Stomach (tissue), 8 donors: ENCODE measurements at regions not wholly inside any gene's neighbourhood (a gene's known extent, or its start where the extent isn't known, plus 50 kb on each side); places are given as distances from the start of the nearest gene placed in this dataset.

Experiments used
- DNase-seq, 2 donors: peaks; one replicate each; pipeline versions ENCODE4 v3.0.0 to v3.0.0-alpha.2; 2013 to 2019
- H3K27ac ChIP-seq, 5 donors: fragments of 200-600 bp in 4 of 5; sonication (generic) in 4 of 5; one replicate each; pipeline ENCODE4 v1.5.1; 2013 to 2019; ENCODE audit warnings: mild to moderate bottlenecking in 1 of 5, moderate library complexity in 1 of 5
- H3K27me3 ChIP-seq, 3 donors: fragments of 200-600 bp; sonication (generic); one replicate each; pipeline ENCODE4 v1.5.1; 2017 to 2019; ENCODE audit warnings: mixed run types in 1 of 3
- H3K36me3 ChIP-seq, 4 donors: fragments of 200-600 bp; sonication (generic); 1 replicate in 3 of 4; 2 replicates in 1 of 4; pipeline ENCODE4 v1.5.1; 2016 to 2019
- H3K4me1 ChIP-seq, 4 donors: fragments of 200-600 bp; sonication (generic); one replicate each; pipeline ENCODE4 v1.5.1; 2016 to 2019
- H3K4me3 ChIP-seq, 4 donors: fragments of 200-600 bp; sonication (generic) in 3 of 4; one replicate each; pipeline ENCODE4 v1.5.1; 2016 to 2019; ENCODE audit warnings: mild to moderate bottlenecking in 1 of 4
- H3K9me3 ChIP-seq, 4 donors: fragments of 200-600 bp; sonication (generic); one replicate each; pipeline ENCODE4 v1.5.1; 2016 to 2019
- CTCF ChIP-seq, 7 experiments: fragments of 450-650 bp in 4 of 7; fragments of 200-600 bp in 3 of 7; sonication (generic) in 3 of 7; IDR thresholded peaks; one replicate each; pipeline ENCODE4 v1.5.1; 2016 to 2019; ENCODE audit warnings: antibody characterized with exemption in 7 of 7, control low read depth in 2 of 7, mild to moderate bottlenecking in 1 of 7
- EP300 ChIP-seq: sonication (generic); formaldehyde crosslinking; IDR thresholded peaks from one replicate; pipeline ENCODE4 v1.6.1; 2017; ENCODE audit warnings: antibody characterized with exemption
- POLR2A ChIP-seq, 4 donors: fragments of 450-650 bp; IDR thresholded peaks; one replicate each; pipeline ENCODE4 v1.6.1; 2016; ENCODE audit warnings: antibody characterized with exemption in 4 of 4, control low read depth in 2 of 4, mild to moderate bottlenecking in 1 of 4, moderate library complexity in 1 of 4
- POLR2AphosphoS5 ChIP-seq, 3 donors: sonication (generic); formaldehyde crosslinking; IDR thresholded peaks; one replicate each; pipeline ENCODE4 v1.6.1; 2016; ENCODE audit warnings: antibody characterized with exemption in 3 of 3
- WGBS, 5 donors: extraction: QIAGEN DNeasy Blood & Tissue Kit in 3 of 5; methylation state at CpG; one replicate each; pipeline versions ENCODE4 v1.1.5 to v1.1.7; 2013 to 2018; 5-methylcytosine and 5-hydroxymethylcytosine counted together
- intact Hi-C: fragments of 100-400 bp; cut with DNase I; formaldehyde crosslinking; loops from one replicate; pipeline ENCODE4 v1.15.1; 2023; ENCODE audit warnings: low total_unique reads
- donor health status: healthy with polysubstance abuse.
- donor health status: Bipolar disorder and iron deficiency.
- donor health status: healthy.

GRCh38 chr2:44859337-44859736 is 82.2 kb upstream of the SIX3 start:
- Histone ChIP-seq H3K4me3 (no peak overlapping the region), H3K27ac (no peak overlapping the region), H3K36me3 (no peaks in the 10 kb centered on the region), H3K27me3 (no peaks in the 10 kb centered on the region), H3K9me3 (peaks cover 0 to 14% (median 8%) of the 10 kb centered on the region in 4 donors), H3K4me1 (no peaks in the 10 kb centered on the region)
- intact Hi-C loops: no loop called here
- TF ChIP-seq POLR2A (IDR thresholded peaks at IDR 0.05): no peak
- no peak for DNase-seq
- 45 to 58% (median 52%) methylated on average over 3 of the region's 3 CpGs for WGBS, 5 donors

DNA sequence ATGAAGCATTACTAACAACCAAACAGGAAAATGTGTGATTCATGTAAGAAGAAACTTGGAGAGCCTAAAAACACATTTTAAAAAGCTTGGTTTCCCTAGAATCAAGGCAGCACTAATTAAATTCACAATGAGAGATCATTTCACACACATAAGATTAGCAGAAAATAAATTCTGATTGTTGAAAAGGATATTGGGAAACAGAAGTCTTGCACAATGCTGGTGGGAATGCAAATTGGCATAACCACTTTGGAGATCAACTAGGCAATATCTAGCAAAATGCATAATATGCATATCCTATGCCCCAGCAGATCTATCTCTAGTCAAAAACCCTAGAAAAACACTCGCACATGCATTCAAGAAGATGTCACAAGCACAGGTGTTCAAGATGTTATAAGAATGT is 75.3 kb upstream of the SIX3 start:
- Histone ChIP-seq H3K36me3 (no peaks in the 10 kb centered on the region), H3K4me3 (no peak overlapping the region), H3K27ac (no peak overlapping the region), H3K4me1 (no peaks in the 10 kb centered on the region), H3K27me3 (no peaks in the 10 kb centered on the region), H3K9me3 (peaks cover 0 to 3% (median 0%) of the 10 kb centered on the region in 4 donors)
- intact Hi-C loops: no loop called here
- no peak for TF ChIP-seq EP300
- WGBS, 5 donors: 69 to 84% (median 78%) methylated on average over 1 of the region's 1 CpG
- no peak for DNase-seq

DNA sequence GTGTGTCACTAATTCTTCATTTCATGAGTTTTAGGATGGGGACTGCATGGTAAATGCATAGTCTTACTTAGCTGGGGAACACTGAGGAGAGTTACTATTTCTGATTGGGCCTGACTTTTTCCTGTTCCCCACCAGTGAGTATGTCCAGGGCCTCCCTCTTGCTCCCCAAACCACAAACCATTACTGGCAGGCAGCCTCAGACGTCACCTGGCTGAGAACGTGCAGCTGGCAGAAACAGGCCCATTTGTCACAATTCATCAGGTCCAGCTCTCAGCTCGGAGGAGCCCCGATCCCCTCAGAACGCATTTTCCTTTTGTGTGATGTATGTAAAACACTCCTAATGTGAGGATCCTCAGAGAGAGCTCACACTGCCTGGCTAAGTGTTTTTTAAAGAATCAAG is 71.7 kb upstream of the SIX3 start:
- Histone ChIP-seq H3K27me3 (peaks cover 0 to 6% (median 0%) of the 10 kb centered on the region in 3 donors), H3K4me3 (no peak overlapping the region), H3K9me3 (peaks cover 0 to 6% (median under 1%) of the 10 kb centered on the region in 4 donors), H3K4me1 (no peaks in the 10 kb centered on the region), H3K36me3 (no peaks in the 10 kb centered on the region), H3K27ac (no peak overlapping the region)
- 43 to 62% (median 51%) methylated on average over 5 of the region's 5 CpGs for WGBS, 5 donors
- no peak for DNase-seq
- TF ChIP-seq POLR2A (IDR thresholded peaks at IDR 0.05): no peak
- TF ChIP-seq CTCF (IDR thresholded peaks at IDR 0.05): no peak
- TF ChIP-seq POLR2AphosphoS5 (IDR thresholded peaks at IDR 0.05): no peak
- no peak for TF ChIP-seq EP300
- intact Hi-C loops: no loop called here

DNA sequence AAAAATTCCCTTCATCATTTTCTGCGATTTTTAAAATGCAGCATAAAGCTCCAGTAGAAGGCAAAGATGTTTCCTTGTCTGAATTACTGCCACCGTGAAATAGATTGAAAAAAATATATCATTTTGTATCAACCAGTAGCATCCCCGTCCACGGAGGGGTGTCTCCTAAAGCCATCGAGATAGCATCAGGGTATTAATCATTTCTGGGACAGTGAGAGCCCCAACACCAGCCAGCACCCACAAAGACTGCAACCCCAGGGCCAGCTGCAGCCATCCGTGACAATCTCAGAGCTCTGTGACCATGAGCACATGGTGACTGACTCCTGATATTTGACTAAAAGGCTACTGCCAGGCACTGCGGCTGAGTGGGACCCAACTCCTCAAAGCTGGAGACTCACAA is 64.1 kb upstream of the SIX3 start:
- 72 to 82% (median 78%) methylated on average over 7 of the region's 7 CpGs for WGBS, 5 donors
- Histone ChIP-seq H3K4me3 (no peak overlapping the region), H3K36me3 (no peaks in the 10 kb centered on the region), H3K4me1 (no peaks in the 10 kb centered on the region), H3K27me3 (peaks cover 0 to 44% (median 0%) of the 10 kb centered on the region in 3 donors), H3K9me3 (peaks cover 0 to 17% (median 9%) of the 10 kb centered on the region in 4 donors), H3K27ac (no peak overlapping the region)
- TF ChIP-seq CTCF (IDR thresholded peaks at IDR 0.05) (no peak), POLR2A (IDR thresholded peaks at IDR 0.05) (no peak), POLR2AphosphoS5 (IDR thresholded peaks at IDR 0.05) (no peak), EP300 (no peak)
- DNase-seq: no peak
- intact Hi-C loops: no loop called here

DNA sequence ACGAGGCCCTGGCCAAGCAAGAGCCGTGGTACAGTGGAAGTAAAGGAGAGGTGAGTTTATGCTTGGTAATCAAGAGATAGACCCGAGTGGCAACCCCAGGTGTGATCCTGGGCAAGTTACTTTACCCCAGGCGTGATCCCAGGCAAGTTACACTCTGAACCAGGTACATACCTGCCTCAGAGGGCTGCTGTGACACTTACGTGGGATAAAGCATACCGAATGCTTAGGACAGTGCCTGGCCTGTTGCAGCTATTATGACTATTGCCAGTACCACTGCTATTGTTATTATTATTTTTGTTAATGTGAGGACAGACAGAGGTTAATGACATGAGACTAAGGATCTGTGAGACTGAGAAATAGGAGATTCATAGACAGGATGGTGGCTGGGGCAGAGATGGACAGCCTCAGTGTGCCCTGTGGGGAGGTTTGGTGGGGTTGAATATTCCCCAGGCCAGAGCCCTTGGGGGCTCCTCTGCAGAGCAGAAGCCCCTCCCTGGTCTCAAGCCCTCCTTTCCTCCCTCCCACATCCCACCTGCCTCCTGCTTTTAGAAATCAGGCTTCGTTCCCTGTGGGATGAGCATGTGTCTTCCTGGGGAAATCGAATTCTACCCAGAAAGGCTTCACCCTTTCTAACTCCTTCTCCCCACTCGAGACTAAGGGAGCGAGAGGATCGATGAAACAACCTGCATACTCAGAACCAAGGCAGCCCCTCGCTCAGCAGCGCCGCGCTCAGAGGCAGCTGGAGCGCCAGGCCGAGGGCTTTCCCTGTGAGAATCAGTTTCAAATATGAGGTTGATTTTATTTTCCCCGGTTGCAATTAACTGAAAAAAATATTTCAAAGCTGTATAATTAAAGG is 62.0 kb upstream of the SIX3 start:
- Histone ChIP-seq H3K36me3 (no peaks in the 10 kb centered on the region), H3K4me1 (no peaks in the 10 kb centered on the region), H3K4me3 (no peak overlapping the region), H3K9me3 (peaks cover 0 to 17% (median 9%) of the 10 kb centered on the region in 4 donors), H3K27ac (no peak overlapping the region), H3K27me3 (peaks cover 0 to 51% (median 0%) of the 10 kb centered on the region in 3 donors)
- 67 to 79% (median 73%) methylated on average over 18 of the region's 18 CpGs for WGBS, 5 donors
- intact Hi-C loops: no loop called here
- DNase-seq: no peak
- TF ChIP-seq CTCF (IDR thresholded peaks at IDR 0.05) (no peak), POLR2A (IDR thresholded peaks at IDR 0.05) (no peak), POLR2AphosphoS5 (IDR thresholded peaks at IDR 0.05) (no peak), EP300 (no peak)
